HG02970 (cell line): ENCODE measurements at regions not wholly inside any gene's neighbourhood (a gene's known extent, or its start where the extent isn't known, plus 50 kb on each side); places are given as distances from the start of the nearest gene placed in this dataset.

Experiments used
- ATAC-seq: cut with Tn5 transposase; IDR thresholded peaks from one replicate; pipeline ENCODE4 v1.9.1; 2021; ENCODE audit warnings: mild to moderate bottlenecking, moderate library complexity, moderate number of reproducible peaks; ENCODE audit not compliant: unreplicated experiment, low FRiP score

DNA sequence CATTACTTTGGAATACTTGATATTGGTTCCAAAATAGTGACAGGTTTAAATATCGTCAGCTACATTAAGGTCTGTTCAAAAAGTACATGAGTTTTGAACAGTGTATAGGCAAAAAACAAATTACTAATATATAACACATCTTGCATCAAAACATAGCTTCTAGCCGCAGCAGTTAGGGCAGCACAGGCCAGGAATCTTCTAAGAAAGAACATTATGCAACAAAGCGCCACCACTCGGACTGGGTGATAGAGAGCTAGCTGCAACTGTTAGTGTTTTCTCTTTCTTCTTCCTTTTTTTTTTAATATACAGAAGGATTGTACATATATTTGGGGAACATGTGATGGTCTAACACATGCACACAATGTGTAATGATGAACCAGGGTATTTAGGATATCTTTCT lies 504.5 kb downstream of the NR2F1-AS1 start:
- ATAC-seq = no peak

DNA sequence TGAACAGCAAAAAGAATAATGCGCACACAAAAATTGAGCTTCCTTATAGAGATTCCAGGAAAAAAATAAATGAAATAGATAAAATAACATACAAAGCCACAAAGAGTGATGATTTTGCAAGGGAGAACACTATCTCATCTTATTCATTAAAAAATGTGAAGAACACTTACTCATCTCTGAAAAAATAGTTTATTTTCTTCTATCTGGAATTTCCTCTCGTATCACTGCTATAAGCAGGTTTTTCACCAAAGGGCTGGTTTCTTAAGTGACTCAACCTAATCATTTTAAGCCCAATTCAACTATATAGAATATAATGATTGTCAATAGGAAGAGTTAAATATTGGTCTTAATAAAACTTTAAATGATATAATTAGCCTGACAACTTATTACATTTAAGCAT lies 504.9 kb downstream of the NR2F1-AS1 start:
- no peak for ATAC-seq

DNA sequence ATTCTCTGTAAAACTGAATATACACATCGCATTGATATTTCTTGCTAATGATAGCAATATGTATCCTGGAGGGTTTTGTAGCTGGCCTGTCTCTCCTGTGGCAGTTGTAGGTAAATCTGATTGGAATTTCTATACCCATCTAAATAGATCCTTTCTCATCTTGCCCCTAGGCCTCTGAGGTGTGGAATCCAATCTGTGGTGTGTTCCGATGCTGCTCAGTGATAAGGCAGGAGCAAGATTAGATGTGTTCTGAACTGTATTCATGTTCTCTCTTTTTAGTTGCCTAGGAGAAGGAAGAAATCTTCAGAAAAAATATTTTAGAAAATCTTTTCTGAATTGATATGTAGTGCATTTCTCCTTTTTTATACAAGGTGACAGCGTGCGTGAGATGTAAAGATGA lies 507.5 kb downstream of the NR2F1-AS1 start:
- no peak for ATAC-seq

DNA sequence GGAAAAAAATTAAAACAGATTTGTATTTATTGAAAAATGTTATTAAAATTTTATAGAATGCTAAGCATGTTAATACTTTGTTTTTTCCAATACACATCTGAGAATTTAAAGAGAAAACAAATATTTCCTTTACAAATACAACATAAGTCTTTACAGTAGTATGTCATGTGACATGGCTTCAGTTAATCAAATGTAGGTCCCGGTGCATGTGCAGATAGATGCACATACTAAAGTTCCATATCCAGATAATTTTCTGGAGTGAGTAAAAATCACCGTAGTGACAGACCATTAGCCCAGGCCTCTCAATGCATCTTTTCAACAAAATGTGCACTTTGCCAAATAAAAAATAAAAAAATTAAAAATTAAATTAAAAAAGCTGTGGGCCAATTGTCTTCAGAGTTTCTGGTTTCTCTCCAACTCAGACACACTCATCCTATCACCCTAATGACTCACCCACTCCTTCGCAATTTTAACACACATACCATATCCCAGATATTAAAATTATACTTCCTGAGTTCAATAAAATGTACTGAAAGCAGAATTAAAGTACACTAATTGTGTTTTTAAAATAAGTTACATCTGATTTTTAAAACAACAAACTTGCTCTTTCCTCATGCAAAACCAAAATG lies 508.1 kb downstream of the NR2F1-AS1 start:
- no peak for ATAC-seq

DNA sequence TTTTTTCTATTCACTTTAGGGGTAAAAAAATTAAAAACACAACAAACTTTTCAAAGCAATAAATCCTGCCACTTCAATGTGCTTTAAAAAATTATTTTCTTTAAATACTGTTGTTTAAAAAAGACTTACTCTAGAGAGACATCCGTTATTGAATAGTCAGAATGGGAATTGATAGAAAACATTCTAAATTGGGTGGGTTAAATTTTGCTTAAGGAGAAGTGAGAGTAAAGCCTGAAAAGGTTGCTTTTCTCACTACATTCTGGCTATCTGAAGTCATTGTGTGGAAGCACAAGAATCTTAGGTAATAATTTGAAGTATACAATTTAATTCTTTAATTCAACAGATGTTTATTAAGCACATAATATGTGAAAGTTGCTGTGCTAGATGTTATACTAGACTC lies 509.3 kb downstream of the NR2F1-AS1 start:
- no peak for ATAC-seq

DNA sequence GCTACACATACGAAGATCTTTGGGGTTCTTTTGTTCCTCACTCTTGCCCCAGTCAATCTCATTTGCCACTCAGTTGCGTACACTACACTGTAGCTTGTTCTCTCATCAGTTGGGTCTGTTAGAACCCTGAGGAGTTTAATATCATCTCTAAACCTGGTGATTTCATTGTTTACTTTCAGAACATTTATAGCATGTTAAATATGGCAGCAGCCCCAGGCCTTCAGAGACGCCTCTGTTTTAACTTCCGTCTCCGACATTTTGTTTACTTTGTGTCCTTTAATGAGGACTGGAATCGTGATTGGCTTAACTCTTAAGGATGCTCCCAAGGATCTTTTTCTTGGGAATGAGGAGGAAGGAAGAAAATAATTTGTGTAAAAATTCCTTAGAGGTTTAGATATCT lies 510.1 kb downstream of the NR2F1-AS1 start:
- ATAC-seq = no peak

DNA sequence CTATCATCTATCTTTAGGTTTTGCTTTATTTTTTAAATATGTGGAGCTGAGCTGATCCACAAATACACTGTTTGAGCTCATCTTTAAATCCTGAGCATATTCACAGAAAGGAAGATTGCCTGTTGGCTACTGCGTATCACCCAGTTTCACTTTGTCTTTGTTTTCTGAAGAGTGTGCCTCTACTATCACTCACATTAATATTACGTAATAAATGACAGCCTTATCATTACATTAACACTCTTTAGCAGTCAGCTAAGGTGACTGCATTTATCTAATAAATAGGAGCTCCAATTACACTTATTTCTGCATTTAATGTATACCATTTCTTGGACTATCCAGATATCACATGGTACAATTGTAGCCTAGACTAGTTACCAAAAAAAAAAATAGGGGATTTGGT lies 511.7 kb downstream of the NR2F1-AS1 start:
- ATAC-seq = no peak

DNA sequence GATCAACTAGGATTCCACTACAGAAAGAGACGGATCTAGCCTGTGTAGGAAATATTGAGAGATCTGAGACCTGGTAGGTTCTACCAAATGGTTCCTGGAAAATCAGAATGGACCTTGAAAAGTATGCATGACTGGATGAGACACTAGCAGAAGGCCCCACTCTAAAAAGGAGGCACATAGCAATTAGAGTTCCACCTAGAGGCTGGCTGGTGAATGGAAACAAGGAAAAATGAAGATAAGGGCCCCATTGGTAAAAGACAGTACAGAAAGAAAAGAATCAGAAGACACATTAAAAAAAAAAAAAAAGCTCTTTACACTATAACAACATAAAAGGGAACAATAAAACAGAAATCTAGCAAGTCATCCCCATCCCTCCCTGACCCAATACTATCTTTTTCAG lies 518.5 kb downstream of the NR2F1-AS1 start:
- ATAC-seq = no peak

DNA sequence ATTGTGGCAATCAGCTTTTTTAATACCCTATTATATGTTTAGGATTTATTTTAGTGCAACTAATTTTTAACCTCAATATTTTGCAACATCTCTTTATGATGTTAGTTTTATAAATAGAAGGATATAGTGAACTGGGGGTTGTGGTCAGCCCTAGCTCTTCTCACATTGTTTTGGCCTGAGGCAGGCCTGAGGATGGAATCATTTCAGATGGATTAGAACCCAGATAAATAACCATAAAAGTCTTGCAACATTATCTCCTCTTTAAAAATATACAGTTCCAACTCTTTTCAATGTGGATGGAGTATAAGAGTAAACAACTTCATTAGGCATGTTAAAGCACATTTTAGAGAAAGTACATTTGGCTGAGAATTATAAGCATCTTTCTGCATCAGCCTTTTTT lies 522.7 kb downstream of the NR2F1-AS1 start:
- no peak for ATAC-seq

DNA sequence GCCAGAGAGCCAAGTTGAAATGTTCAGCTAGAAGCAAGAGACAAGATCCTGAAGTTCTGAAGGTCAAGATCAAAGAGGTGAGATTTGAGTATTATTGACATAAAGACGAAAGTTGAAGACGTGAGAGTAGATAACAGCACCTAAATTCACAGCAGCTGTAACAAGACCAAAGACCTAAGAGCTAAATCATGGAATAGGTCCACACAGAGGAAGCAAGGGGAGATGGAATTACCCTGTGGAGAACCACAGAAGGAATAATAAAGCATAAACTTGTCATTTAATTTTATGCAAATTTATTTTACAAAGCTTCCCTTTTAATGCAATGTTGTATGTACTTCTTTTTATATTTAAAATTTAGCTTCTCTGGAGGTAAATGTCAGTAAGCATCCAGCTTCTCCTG lies 523.7 kb downstream of the NR2F1-AS1 start:
- no peak for ATAC-seq

DNA sequence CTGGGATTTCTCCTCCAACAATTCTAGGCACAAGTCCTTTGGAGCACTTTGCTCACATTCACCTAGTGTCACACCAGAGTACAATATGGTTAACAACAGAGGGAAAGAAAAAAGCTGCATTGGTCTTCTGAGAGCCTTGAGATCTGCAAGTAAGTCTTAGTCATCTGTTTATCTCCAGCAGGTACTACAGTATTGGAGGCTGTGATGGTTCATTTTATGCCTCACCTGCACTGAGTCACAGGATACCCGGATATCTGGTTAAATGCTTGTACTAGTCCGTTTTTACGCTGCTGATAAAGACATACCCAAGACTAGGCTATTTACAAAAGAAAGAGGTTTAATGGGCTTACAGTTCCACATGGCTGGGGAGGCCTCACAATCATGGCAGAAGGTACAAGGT lies 525.0 kb downstream of the NR2F1-AS1 start:
- ATAC-seq = no peak

DNA sequence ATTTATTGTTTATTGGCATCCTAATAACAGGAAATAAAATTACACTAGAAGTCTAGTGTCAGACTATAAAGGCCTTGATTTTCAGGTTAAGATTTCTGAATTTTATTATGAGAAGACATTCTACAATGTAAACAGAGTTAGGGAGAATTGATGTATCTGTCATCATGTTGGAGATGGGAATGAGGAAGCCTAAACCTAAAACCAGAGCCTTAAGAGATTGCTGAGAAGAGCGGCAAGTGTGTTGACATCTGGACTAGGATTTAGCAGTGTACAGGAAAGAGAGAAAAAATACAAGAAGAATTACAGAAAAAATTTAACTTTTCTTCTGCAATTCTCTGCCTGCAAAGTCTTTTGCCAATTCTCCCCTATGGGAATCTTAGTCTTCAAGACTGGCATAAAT lies 525.5 kb downstream of the NR2F1-AS1 start:
- no peak for ATAC-seq

DNA sequence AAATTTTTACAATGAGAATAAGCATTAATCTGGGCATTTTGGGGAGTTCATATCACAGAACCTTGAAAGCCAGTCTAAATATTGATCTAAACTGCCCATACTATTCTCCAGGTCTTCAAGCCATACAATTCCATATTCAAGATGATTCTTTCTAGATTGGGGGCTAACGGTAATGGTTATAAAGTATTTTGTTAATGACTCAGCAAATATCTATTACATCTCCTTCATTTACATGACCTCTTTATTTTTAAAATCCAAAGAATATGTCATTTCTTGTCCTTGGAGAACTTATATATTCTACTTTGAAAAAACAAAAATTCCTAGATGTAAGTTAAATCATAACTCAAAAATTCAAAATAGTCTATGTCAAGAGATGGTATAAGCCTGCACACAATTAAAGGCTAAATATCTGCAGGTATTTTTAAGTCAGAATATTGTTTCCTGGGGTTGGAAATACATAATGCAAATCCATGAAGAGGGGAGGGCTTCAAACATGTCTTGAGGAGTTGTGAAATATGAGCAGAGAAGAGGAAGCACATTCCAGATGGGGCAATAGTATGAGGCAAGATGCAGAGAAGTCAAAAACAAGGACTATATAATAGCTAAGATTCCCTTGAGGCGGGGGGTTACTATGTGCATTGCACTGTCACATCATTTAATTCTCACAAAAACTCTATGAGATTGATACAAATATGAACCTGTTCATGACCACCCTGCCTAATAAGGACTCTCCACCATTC lies 526.4 kb downstream of the NR2F1-AS1 start:
- no peak for ATAC-seq

DNA sequence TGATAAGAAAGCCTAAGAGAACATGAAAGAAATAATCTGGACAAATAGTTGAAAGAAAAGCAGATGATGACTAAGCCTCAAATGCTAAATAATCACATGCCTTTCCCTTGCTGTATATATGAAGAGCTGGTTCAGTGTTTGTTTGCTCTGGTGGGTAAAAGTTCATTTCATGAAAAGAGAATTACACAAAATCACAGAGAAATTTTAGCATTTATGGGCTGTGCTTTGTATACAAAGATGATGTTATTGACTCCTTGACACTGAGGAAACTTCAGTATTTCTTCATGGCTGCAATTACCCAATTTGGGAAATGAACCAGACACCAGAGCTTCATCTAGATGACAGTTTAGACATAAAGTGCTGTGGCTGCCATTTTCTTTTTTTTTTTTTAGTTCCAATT lies 527.2 kb downstream of the NR2F1-AS1 start:
- no peak for ATAC-seq

DNA sequence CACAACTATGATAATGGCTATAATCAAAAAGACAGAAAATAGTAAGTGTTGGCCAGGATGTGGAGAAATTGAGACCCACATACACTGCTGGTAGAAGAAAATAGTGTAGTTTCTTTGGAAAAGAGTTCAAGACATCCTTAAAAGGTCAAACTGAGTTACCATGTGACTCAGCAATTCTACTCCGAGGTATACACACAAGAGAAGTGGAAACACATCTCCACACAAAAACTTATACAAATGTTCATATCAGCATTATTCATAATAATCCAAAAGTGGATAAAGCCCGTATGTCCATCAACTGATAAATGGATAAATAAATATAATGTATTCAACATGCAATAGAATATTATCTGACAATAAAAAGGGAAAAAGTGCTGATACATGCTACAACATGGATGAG lies 532.2 kb downstream of the NR2F1-AS1 start:
- no peak for ATAC-seq

DNA sequence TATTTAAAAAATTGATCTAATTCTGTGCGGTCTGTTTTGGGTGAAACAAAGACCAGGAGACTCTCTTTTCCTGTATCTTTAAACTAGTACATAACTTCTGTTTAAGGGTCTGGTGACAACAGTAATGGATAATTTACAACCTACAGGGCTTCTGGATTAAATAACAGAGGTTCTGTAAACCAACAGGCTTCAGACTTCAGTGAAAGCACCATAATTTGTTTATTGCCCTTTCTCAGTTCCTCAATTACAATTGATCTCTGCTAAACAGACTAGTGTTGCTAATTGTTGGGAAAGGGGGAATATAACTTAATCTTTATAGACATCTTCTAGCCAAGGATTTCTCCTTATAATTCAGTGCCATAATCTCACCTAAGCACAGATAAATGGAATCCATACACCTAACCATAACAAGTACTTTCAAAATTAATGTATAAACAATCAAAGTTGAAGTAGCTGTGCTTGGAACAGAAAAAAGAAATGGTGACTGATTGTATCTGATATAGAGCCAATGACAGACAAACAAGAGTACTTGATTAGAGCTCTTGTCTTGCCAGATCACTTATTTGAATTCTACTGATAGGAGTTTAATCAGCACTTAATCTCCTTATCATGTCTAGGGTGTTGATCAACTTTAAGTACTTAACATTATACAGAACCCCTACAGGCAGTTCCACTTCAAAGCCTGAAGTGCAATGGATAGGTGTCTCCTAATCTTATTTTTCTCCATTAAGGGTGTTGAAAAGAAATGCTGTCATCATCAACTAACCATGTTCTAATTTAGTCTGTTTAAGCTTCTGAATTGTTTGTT lies 536.0 kb downstream of the NR2F1-AS1 start:
- no peak for ATAC-seq

DNA sequence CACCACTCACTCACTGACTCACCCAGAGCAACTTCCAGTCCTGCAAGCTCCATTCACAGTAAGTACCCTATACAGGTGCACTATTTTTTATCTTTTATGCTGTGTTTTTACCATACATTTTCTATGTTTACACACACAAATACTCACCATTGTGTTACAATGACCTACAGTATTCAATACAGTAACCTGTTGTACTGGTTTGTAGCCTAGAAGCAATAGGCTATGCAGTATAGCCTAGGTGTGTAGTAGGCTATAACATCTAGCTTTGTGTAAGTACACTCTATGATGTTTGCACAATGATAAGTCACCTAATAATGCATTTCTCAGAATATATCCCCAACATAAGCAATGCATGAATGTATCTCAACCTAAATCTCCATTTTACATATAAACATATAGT lies 541.1 kb downstream of the NR2F1-AS1 start:
- ATAC-seq = no peak

DNA sequence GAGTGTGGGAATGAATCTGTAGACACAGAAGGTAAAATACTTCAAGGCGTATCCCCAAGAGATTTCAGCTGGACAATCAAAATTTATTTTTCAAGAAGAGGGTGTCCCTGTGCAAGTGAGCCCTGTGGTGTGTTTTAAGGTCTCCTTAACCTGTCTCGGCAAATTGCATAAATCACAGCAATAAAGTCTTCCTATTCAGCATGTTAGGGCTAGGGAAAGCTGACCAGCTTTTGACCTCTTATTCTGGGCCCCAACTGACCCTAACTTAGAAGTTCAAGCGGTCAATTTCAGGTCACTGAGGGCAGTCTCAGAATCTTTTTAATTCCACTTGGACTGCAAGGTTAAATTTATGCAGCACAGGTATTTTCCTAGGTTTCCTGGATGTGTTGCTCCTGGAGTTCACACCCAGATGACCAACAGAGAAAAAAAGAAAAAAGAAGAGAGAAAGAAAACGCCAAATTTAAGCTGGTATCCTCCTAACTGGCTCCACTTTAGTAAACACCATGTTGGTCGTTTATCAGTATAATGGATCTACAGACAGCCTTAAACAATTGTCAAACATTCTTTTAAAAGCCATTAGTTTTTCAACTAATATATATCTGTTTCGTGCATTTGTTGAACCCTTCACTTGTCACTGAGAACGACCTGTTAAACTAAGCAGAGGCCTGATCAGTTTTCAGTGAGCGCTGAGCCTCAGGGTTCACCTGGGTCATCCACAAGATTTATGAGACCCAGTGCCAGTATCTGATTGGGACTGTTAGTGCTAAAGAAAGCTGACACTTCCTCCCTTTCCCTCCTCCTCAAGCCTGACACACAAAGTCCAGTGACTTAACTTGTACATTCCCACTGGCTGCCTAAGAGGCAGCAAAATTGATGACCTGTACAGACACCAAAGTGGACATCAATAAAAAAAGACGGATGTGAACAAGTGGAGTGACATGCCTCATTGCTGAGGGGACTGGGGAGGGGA lies 546.1 kb downstream of the NR2F1-AS1 start:
- ATAC-seq = no peak

DNA sequence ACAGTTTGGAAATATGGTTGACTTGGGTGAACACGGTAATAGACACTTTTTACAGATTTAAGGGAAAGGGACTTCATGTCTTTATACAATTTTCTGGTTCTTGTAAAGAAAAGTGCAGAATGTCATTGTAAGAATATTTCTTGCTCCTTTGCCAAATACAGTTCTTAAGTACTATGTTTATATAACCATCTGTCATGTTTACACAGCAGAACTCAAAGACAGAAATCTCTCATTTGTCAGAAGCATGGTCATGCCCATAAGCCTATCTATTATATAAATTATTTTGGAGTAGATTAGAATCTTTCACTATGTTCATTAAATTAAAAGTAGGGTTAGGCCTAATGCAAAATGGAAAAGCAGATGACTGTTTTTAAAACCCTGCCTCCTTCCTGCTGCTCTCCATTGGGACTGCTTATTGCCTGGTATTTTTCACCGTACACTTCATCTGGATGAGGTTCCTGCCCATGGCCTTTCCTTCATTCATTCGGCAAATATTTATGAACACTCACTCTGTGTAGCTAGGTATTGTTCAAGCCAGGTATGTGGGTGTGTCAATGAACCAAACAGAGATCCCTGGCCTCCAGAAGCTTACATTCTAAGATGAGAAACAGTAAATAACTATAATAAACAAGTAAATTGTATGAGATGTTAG lies 558.1 kb downstream of the NR2F1-AS1 start:
- no peak for ATAC-seq

DNA sequence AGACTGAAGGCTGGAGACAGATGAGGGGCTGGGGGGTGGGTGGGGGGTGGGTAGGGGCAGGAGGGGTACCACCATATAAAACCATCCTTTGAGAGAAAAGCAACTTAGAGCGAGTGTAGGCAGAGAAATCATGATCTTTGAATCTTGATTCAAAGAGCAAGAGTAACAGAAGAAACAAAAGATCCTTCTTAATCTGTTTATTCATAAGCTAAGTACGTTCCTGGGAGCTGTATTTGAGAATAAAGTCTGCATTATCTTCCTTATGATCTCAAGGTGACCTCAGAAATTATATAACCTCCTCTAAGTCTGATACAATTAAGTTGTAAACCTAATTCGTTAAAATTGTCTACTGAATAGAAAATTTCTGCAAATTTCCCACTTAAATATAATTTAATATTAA lies 558.8 kb downstream of the NR2F1-AS1 start:
- ATAC-seq = no peak
